ENCODE measurements at regions not wholly inside any gene's neighbourhood (a gene's known extent, or its start where the extent isn't known, plus 50 kb on each side); places are given as distances from the start of the nearest gene placed in this dataset.

- TF ChIP-seq CTCF (IDR thresholded peaks at IDR 0.05; ENCODE audit: insufficient read depth, low read length, poor library complexity, severe bottlenecking): no peak
- no peak for TF ChIP-seq EZH2phosphoT487 (conservative IDR thresholded peaks at IDR 0.05; ENCODE audit: low read length)
Observed at GRCh38 chr2:241945803-241946202, 76.3 kb downstream of the RTP5 start.

Measured in SU-DHL-6 (cell line).